PC-9 (cell line): ENCODE measurements at regions not wholly inside any gene's neighbourhood (a gene's known extent, or its start where the extent isn't known, plus 50 kb on each side); places are given as distances from the start of the nearest gene placed in this dataset.

Experiments used
- CTCF ChIP-seq: fragments of 200-600 bp; sonication (generic); conservative IDR thresholded peaks from 2 replicates; pipeline ENCODE4 v1.6.1; 2017; ENCODE audit warnings: mixed run types, antibody characterized with exemption, mild to moderate bottlenecking, moderate library complexity
- EZH2 ChIP-seq: fragments of 200-600 bp; sonication (generic); IDR thresholded peaks from 2 replicates; pipeline ENCODE4 v1.8.0; 2017; ENCODE audit warnings: antibody characterized with exemption, low read depth

- TF ChIP-seq CTCF (no peak), EZH2 (no peak)
These were observed 131.4 kb upstream of the ARHGAP5 start for GRCh38 chr14:31945701-31946100.
